IMR-90 (cell line): ENCODE measurements at regions not wholly inside any gene's neighbourhood (a gene's known extent, or its start where the extent isn't known, plus 50 kb on each side); places are given as distances from the start of the nearest gene placed in this dataset.

Experiments
- ATAC-seq: fragments of 200-7000 bp; cut with Tn5 transposase; 2 replicates; pipeline ENCODE4 v1.9.1; 2020; ENCODE audit warnings: low read depth, mild to moderate bottlenecking, moderate library complexity
- BruUV-seq: library from RNA; stranded (reverse); fragments of 400-500 nt; replicated peaks from 2 replicates; lab custom pipeline; 2021; lab: Mats Ljungman, UMichigan
- CTCF ChIA-PET: fragments of 300-600 bp; formaldehyde crosslinking; extraction: SDS; loops from one replicate; lab custom pipeline; 2021; ENCODE audit warnings: antibody characterized with exemption; lab: Yijun Ruan, JAX
- POLR2A ChIA-PET: fragments of 300-600 bp; sonication (Branson Sonifier 250); formaldehyde crosslinking; loops from one replicate; lab custom pipeline; 2022; ENCODE audit warnings: antibody characterized with exemption; ENCODE audit not compliant: unreplicated experiment; lab: Charles Lee
- DNase-seq: peaks from one replicate; pipeline ENCODE4 v3.0.0; 2013
- H2AFZ ChIP-seq: replicated peaks from 2 replicates; pipeline ENCODE3; 2013; ENCODE audit warnings: low read length, mild to moderate bottlenecking; ENCODE audit not compliant: poor library complexity
- H2AK5ac ChIP-seq: 2 replicates; pipeline ENCODE4 v1.6.1; 2013; ENCODE audit warnings: low read depth, low read length, inconsistent platforms
- H2AK9ac ChIP-seq: replicated peaks from 2 replicates; pipeline ENCODE3; 2013; ENCODE audit warnings: mild to moderate bottlenecking, low read depth, low read length, moderate library complexity; ENCODE audit not compliant: poor library complexity
- H2BK120ac ChIP-seq: 2 replicates; pipeline ENCODE4 v1.6.1; 2013; ENCODE audit warnings: low read depth, low read length, inconsistent platforms
- H2BK15ac ChIP-seq: 3 replicates; pipeline ENCODE4 v1.6.1; 2013; ENCODE audit warnings: low read depth, low read length, inconsistent platforms
- H2BK20ac ChIP-seq: 2 replicates; pipeline ENCODE4 v1.6.1; 2013; ENCODE audit warnings: low read depth, mild to moderate bottlenecking, inconsistent platforms, low read length, moderate library complexity
- H2BK5ac ChIP-seq: 2 replicates; pipeline ENCODE4 v1.6.1; 2013; ENCODE audit warnings: mild to moderate bottlenecking, low read depth, low read length, inconsistent platforms; ENCODE audit not compliant: poor library complexity, severe bottlenecking
- H3K14ac ChIP-seq: replicated peaks from 2 replicates; pipeline ENCODE4 v1.6.1; 2013; ENCODE audit warnings: low read depth, low read length, inconsistent platforms
- H3K18ac ChIP-seq: 2 replicates; pipeline ENCODE4 v1.6.1; 2013; ENCODE audit warnings: low read depth, low read length, control low read depth
- H3K23ac ChIP-seq: 2 replicates; pipeline ENCODE4 v1.6.1; 2013; ENCODE audit warnings: low read depth, low read length, inconsistent platforms
- H3K27ac ChIP-seq: 2 replicates; pipeline ENCODE4 v1.5.1; 2013; ENCODE audit warnings: mild to moderate bottlenecking, control low read depth, low read length; ENCODE audit not compliant: insufficient read depth
- H3K27me3 ChIP-seq: 2 replicates; pipeline ENCODE4 v1.6.1; 2013; ENCODE audit warnings: low read length; ENCODE audit not compliant: control insufficient read depth, insufficient read depth
- H3K36me3 ChIP-seq: 2 replicates; pipeline ENCODE4 v1.6.1; 2013; ENCODE audit warnings: low read length, mixed read lengths; ENCODE audit not compliant: control insufficient read depth, insufficient read depth
- H3K4ac ChIP-seq: 2 replicates; pipeline ENCODE4 v1.6.1; 2013; ENCODE audit warnings: low read depth, low read length, inconsistent platforms
- H3K4me1 ChIP-seq: 2 replicates; pipeline ENCODE4 v1.6.1; 2013; ENCODE audit warnings: low read length, mixed read lengths; ENCODE audit not compliant: control insufficient read depth, insufficient read depth
- H3K4me2 ChIP-seq: 2 replicates; pipeline ENCODE4 v1.6.1; 2013; ENCODE audit warnings: low read depth, mild to moderate bottlenecking, control low read depth, low read length, moderate library complexity
- H3K4me3 ChIP-seq: 2 replicates; pipeline ENCODE4 v1.5.1; 2013; ENCODE audit warnings: low read depth, mild to moderate bottlenecking, control low read depth, low read length, moderate library complexity; ENCODE audit not compliant: insufficient read depth
- H3K56ac ChIP-seq: 2 replicates; pipeline ENCODE4 v1.6.1; 2013; ENCODE audit warnings: low read length, inconsistent platforms; ENCODE audit not compliant: insufficient read depth; ENCODE audit errors: extremely low read depth
- H3K79me1 ChIP-seq, 2 experiments: 2 replicates each; pipeline ENCODE4 v1.6.1; 2013; ENCODE audit warnings: low read length in 2 of 2, inconsistent platforms in 1 of 2, low read depth in 1 of 2
- H3K9ac ChIP-seq: 2 replicates; pipeline ENCODE4 v1.6.1; 2013; ENCODE audit warnings: low read depth, low read length, control low read depth
- H3K9me1 ChIP-seq: 2 replicates; pipeline ENCODE4 v1.6.1; 2013; ENCODE audit warnings: low read length, inconsistent platforms; ENCODE audit not compliant: insufficient read depth
- H3K9me3 ChIP-seq: 2 replicates; pipeline ENCODE4 v1.6.1; 2013; ENCODE audit warnings: low read length; ENCODE audit not compliant: control insufficient read depth, insufficient read depth
- H4K20me1 ChIP-seq: 2 replicates; pipeline ENCODE4 v1.6.1; 2013; ENCODE audit warnings: low read length, inconsistent platforms; ENCODE audit not compliant: insufficient read depth
- H4K5ac ChIP-seq: 2 replicates; pipeline ENCODE4 v1.6.1; 2013; ENCODE audit warnings: mild to moderate bottlenecking, low read depth, low read length, control low read depth
- H4K8ac ChIP-seq, 2 experiments: 2 replicates each; pipeline ENCODE4 v1.6.1; 2013; ENCODE audit warnings: low read depth in 2 of 2, low read length in 2 of 2, control low read depth in 1 of 2, inconsistent platforms in 1 of 2
- H4K91ac ChIP-seq: 2 replicates; pipeline ENCODE4 v1.6.1; 2013; ENCODE audit warnings: low read depth, low read length, inconsistent platforms; ENCODE audit not compliant: insufficient read depth
- BHLHE40 ChIP-seq: fragments of 150-350 bp; IDR thresholded peaks from 2 replicates; pipeline ENCODE4 v1.6.1; 2016; ENCODE audit warnings: mild to moderate bottlenecking, low read depth, low read length
- CEBPB ChIP-seq: IDR thresholded peaks from 2 replicates; pipeline ENCODE4 v1.6.1; 2012; ENCODE audit warnings: low read depth, low read length, improper control_type of control experiment
- CHD1 ChIP-seq: IDR thresholded peaks from 2 replicates; pipeline ENCODE4 v1.6.1; 2012; ENCODE audit warnings: low read depth, low read length, improper control_type of control experiment
- FOS ChIP-seq: fragments of 150-350 bp; IDR thresholded peaks from 2 replicates; pipeline ENCODE4 v1.6.1; 2016; ENCODE audit warnings: low read depth, low read length
- MAFK ChIP-seq: IDR thresholded peaks from 2 replicates; pipeline ENCODE4 v1.6.1; 2012; ENCODE audit warnings: low read depth, low read length, improper control_type of control experiment
- MAZ ChIP-seq: IDR thresholded peaks from 2 replicates; pipeline ENCODE4 v1.6.1; 2012; ENCODE audit warnings: low read depth, mild to moderate bottlenecking, low read length, improper control_type of control experiment, moderate library complexity, borderline replicate concordance
- MXI1 ChIP-seq: IDR thresholded peaks from 2 replicates; pipeline ENCODE4 v1.6.1; 2012; ENCODE audit warnings: low read depth, mild to moderate bottlenecking, low read length, moderate library complexity, borderline replicate concordance
- NFE2L2 ChIP-seq: fragments of 150-350 bp; IDR thresholded peaks from 2 replicates; pipeline ENCODE4 v1.6.1; 2016; ENCODE audit warnings: low read depth, mild to moderate bottlenecking, low read length
- POLR2A ChIP-seq: IDR thresholded peaks from 2 replicates; pipeline ENCODE4 v1.6.1; 2012; ENCODE audit warnings: mild to moderate bottlenecking, low read depth, low read length
- RAD21 ChIP-seq: IDR thresholded peaks from 2 replicates; pipeline ENCODE4 v1.6.1; 2012; ENCODE audit warnings: low read length, improper control_type of control experiment
- RCOR1 ChIP-seq: IDR thresholded peaks from 2 replicates; pipeline ENCODE4 v1.6.1; 2012; ENCODE audit warnings: mild to moderate bottlenecking, low read length, improper control_type of control experiment; ENCODE audit not compliant: insufficient replicate concordance
- RFX5 ChIP-seq: IDR thresholded peaks from 2 replicates; pipeline ENCODE4 v1.8.0; 2012; ENCODE audit warnings: low read depth, mild to moderate bottlenecking, low read length, moderate library complexity
- SMC3 ChIP-seq: fragments of 150-350 bp; IDR thresholded peaks from 2 replicates; pipeline ENCODE4 v1.6.1; 2016; ENCODE audit warnings: low read depth, mild to moderate bottlenecking, antibody characterized with exemption, low read length, moderate library complexity
- WGBS, 2 experiments: methylation state at CpG; one replicate each; pipeline versions ENCODE4 v1.1.5 to v1.1.7; 2013; ENCODE audit warnings: missing lambda C conversion rate in 2 of 2; ENCODE audit not compliant: insufficient read length in 1 of 2; ENCODE audit errors: extremely low coverage in 2 of 2; 5-methylcytosine and 5-hydroxymethylcytosine counted together
- dilution Hi-C: fragments of 300-500 bp; cut with HindIII; formaldehyde crosslinking; loops from one replicate; pipeline ENCODE4 v1.14.3; 2018; ENCODE audit warnings: low sequenced_read_pairs; ENCODE audit not compliant: unreplicated experiment
- in situ Hi-C: fragments of 300-500 bp; cut with MboI; formaldehyde crosslinking; loops from 3 replicates; pipeline ENCODE4 v1.14.3; 2019; ENCODE audit warnings: low sequenced_read_pairs, inconsistent platforms, mixed read lengths
- intact Hi-C: fragments of 100-400 bp; cut with micrococcal nuclease; formaldehyde crosslinking; loops from 2 replicates; pipeline ENCODE4 v1.10.0; 2022
- TF ChIP-seq, protein P1 (sequence below): conservative IDR thresholded peaks from 2 replicates; pipeline ENCODE4 v1.5.1; 2012; ENCODE audit warnings: mild to moderate bottlenecking, low read depth, low read length, improper control_type of control experiment
- TF ChIP-seq, protein P2 (sequence below): fragments of 150-350 bp; IDR thresholded peaks from 2 replicates; pipeline ENCODE4 v1.6.1; 2016; ENCODE audit warnings: low read depth, mild to moderate bottlenecking, low read length, moderate library complexity, borderline replicate concordance
- TF ChIP-seq, protein P3 (sequence below): fragments of 150-350 bp; IDR thresholded peaks from 2 replicates; pipeline ENCODE4 v1.6.1; 2017; ENCODE audit warnings: mild to moderate bottlenecking, antibody characterized with exemption, low read length, low read depth

DNA sequence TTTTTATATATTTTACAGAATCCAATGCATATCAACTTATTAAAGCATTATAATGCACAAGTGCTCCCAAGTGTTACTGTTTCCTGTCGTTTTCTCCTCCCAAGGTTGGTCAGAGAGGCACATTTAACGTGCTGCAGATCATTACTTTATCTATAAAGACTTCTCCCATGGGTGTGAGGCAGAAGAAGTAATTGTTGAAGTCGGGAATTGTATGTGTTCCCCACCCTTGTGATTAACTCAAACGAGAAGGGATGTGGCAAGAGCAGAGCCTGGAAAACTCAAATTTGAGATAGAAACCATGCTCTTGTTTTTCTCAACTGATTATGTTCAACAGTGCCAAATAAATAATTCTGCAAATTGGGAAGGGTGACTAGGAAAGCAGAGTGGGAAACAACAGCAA, 412.5 kb upstream of the ADAMTS5 start:
- Histone ChIP-seq H3K56ac (no peak overlapping the region), H2BK5ac (no peak overlapping the region), H2AFZ (no peak overlapping the region), H2BK120ac (no peak overlapping the region), H4K20me1 (no peaks in the 10 kb centered on the region), H3K9ac (no peak overlapping the region), H2AK9ac (no peak overlapping the region), H3K79me1 (no peaks in the 10 kb centered on the region), H2BK20ac (no peak overlapping the region), H3K18ac (no peak overlapping the region), H3K4ac (no peak overlapping the region), H3K14ac (no peak overlapping the region), H2BK15ac (no peak overlapping the region), H3K9me1 (no peaks in the 10 kb centered on the region), H3K23ac (no peak overlapping the region), H3K9me3 (no peaks in the 10 kb centered on the region), H4K91ac (no peak overlapping the region), H4K8ac (no peak overlapping the region), H3K4me2 (no peak overlapping the region), H3K4me3 (no peak overlapping the region), H3K4me1 (no peaks in the 10 kb centered on the region), H4K5ac (no peak overlapping the region), H3K27ac (no peak overlapping the region), H3K27me3 (no peaks in the 10 kb centered on the region), H2AK5ac (no peak overlapping the region), H3K36me3 (no peaks in the 10 kb centered on the region)
- WGBS, 2 experiments, result no CpG with 5 or more reads among the region's 4 CpGs
- DNase-seq, result no peak
- ATAC-seq, result no peak
- no TSS peak for BruUV-seq
- in situ Hi-C loops, result no loop called here
- POLR2A ChIA-PET, result no interaction called here
- CTCF ChIA-PET, result no interaction called here
- dilution Hi-C loops, result no loop called here
- TF ChIP-seq, protein P1, sequence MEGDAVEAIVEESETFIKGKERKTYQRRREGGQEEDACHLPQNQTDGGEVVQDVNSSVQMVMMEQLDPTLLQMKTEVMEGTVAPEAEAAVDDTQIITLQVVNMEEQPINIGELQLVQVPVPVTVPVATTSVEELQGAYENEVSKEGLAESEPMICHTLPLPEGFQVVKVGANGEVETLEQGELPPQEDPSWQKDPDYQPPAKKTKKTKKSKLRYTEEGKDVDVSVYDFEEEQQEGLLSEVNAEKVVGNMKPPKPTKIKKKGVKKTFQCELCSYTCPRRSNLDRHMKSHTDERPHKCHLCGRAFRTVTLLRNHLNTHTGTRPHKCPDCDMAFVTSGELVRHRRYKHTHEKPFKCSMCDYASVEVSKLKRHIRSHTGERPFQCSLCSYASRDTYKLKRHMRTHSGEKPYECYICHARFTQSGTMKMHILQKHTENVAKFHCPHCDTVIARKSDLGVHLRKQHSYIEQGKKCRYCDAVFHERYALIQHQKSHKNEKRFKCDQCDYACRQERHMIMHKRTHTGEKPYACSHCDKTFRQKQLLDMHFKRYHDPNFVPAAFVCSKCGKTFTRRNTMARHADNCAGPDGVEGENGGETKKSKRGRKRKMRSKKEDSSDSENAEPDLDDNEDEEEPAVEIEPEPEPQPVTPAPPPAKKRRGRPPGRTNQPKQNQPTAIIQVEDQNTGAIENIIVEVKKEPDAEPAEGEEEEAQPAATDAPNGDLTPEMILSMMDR, result no peak
- TF ChIP-seq MAFK, result no peak
- TF ChIP-seq, protein P2, sequence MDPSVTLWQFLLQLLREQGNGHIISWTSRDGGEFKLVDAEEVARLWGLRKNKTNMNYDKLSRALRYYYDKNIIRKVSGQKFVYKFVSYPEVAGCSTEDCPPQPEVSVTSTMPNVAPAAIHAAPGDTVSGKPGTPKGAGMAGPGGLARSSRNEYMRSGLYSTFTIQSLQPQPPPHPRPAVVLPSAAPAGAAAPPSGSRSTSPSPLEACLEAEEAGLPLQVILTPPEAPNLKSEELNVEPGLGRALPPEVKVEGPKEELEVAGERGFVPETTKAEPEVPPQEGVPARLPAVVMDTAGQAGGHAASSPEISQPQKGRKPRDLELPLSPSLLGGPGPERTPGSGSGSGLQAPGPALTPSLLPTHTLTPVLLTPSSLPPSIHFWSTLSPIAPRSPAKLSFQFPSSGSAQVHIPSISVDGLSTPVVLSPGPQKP, result no peak
- no peak for TF ChIP-seq POLR2A
- TF ChIP-seq RAD21, result no peak
- TF ChIP-seq FOS, result no peak
- TF ChIP-seq RFX5, result no peak
- TF ChIP-seq, protein P3, sequence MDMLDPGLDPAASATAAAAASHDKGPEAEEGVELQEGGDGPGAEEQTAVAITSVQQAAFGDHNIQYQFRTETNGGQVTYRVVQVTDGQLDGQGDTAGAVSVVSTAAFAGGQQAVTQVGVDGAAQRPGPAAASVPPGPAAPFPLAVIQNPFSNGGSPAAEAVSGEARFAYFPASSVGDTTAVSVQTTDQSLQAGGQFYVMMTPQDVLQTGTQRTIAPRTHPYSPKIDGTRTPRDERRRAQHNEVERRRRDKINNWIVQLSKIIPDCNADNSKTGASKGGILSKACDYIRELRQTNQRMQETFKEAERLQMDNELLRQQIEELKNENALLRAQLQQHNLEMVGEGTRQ, result no peak
- no peak for TF ChIP-seq MXI1
- TF ChIP-seq BHLHE40, result no peak
- no peak for TF ChIP-seq NFE2L2
- no peak for TF ChIP-seq CEBPB
- no peak for TF ChIP-seq RCOR1
- TF ChIP-seq SMC3, result no peak
- TF ChIP-seq CHD1, result no peak
- no peak for TF ChIP-seq MAZ
- intact Hi-C loops, result no loop called here
